ENCODE measurements at regions not wholly inside any gene's neighbourhood (a gene's known extent, or its start where the extent isn't known, plus 50 kb on each side); places are given as distances from the start of the nearest gene placed in this dataset.
"Not testable (repeated sequence)": the region's sequence is repeated elsewhere in the genome, so short reads cannot be mapped to it uniquely, and the experiment has no call there.

- Histone ChIP-seq H3K9me3 (ENCODE audit: control insufficient read depth in 3 of 3, low read length in 3 of 3) (no peaks in the 10 kb centered on the region), H3K27ac (ENCODE audit: low read depth, low read length) (no peak overlapping the region), H3K4me3 (ENCODE audit: low read length in 3 of 3) (no peak overlapping the region), H3K27me3 (ENCODE audit: control insufficient read depth in 3 of 3, insufficient read depth in 3 of 3, low read length in 3 of 3) (no peaks in the 10 kb centered on the region), H3K36me3 (ENCODE audit: control insufficient read depth in 3 of 3, insufficient read depth in 3 of 3, low read length in 3 of 3) (no peaks in the 10 kb centered on the region), H3K4me1 (ENCODE audit: control insufficient read depth in 3 of 3, insufficient read depth in 3 of 3, low read length in 3 of 3) (no peaks in the 10 kb centered on the region), H3K9ac (ENCODE audit: low read depth in 1 of 3, low read length in 3 of 3) (no peak overlapping the region)
These were observed 275.0 kb downstream of the PARM1 start for GRCh38 chr4:75207902-75208301.

- no peak overlapping the region for H3K9ac ChIP-seq (ENCODE audit: low read depth in 1 of 3, low read length in 3 of 3)
- no peaks in the 10 kb centered on the region for H3K9me3 ChIP-seq (ENCODE audit: control insufficient read depth in 3 of 3, low read length in 3 of 3)
- H3K36me3 ChIP-seq (ENCODE audit: control insufficient read depth in 3 of 3, insufficient read depth in 3 of 3, low read length in 3 of 3): no peaks in the 10 kb centered on the region
- no peak overlapping the region for H3K4me3 ChIP-seq (ENCODE audit: low read length in 3 of 3)
- no peaks in the 10 kb centered on the region for H3K4me1 ChIP-seq (ENCODE audit: control insufficient read depth in 3 of 3, insufficient read depth in 3 of 3, low read length in 3 of 3)
- no peak overlapping the region for H3K27ac ChIP-seq (ENCODE audit: low read depth, low read length)
- H3K27me3 ChIP-seq (ENCODE audit: control insufficient read depth in 3 of 3, insufficient read depth in 3 of 3, low read length in 3 of 3): peaks cover 0 to 5% (median 0%) of the 10 kb centered on the region in 3 donors
These were observed 262.2 kb downstream of the PARM1 start for GRCh38 chr4:75195111-75195510.

GRCh38 chr4:75194180-75194579, 261.3 kb downstream of the PARM1 start:
- Histone ChIP-seq H3K9me3 (ENCODE audit: control insufficient read depth in 3 of 3, low read length in 3 of 3) (no peaks in the 10 kb centered on the region), H3K27ac (ENCODE audit: low read depth, low read length) (no peak overlapping the region), H3K36me3 (ENCODE audit: control insufficient read depth in 3 of 3, insufficient read depth in 3 of 3, low read length in 3 of 3) (no peaks in the 10 kb centered on the region), H3K4me1 (ENCODE audit: control insufficient read depth in 3 of 3, insufficient read depth in 3 of 3, low read length in 3 of 3) (no peaks in the 10 kb centered on the region), H3K9ac (ENCODE audit: low read depth in 1 of 3, low read length in 3 of 3) (no peak overlapping the region), H3K27me3 (ENCODE audit: control insufficient read depth in 3 of 3, insufficient read depth in 3 of 3, low read length in 3 of 3) (peaks cover 0 to 5% (median 0%) of the 10 kb centered on the region in 3 donors), H3K4me3 (ENCODE audit: low read length in 3 of 3) (no peak overlapping the region)

- not testable (repeated sequence) for H3K4me3 ChIP-seq (ENCODE audit: low read length in 3 of 3); H3K9me3 ChIP-seq (ENCODE audit: control insufficient read depth in 3 of 3, low read length in 3 of 3); H3K27ac ChIP-seq (ENCODE audit: low read depth, low read length); H3K36me3 ChIP-seq (ENCODE audit: control insufficient read depth in 3 of 3, insufficient read depth in 3 of 3, low read length in 3 of 3); H3K4me1 ChIP-seq (ENCODE audit: control insufficient read depth in 3 of 3, insufficient read depth in 3 of 3, low read length in 3 of 3); H3K9ac ChIP-seq (ENCODE audit: low read depth in 1 of 3, low read length in 3 of 3); H3K27me3 ChIP-seq (ENCODE audit: control insufficient read depth in 3 of 3, insufficient read depth in 3 of 3, low read length in 3 of 3)
These were observed 259.3 kb downstream of the PARM1 start for GRCh38 chr4:75192182-75192581.

GRCh38 chr4:75189711-75190335, 256.9 kb downstream of the PARM1 start:
- H3K4me1 ChIP-seq (ENCODE audit: control insufficient read depth in 3 of 3, insufficient read depth in 3 of 3, low read length in 3 of 3): no peaks in the 10 kb centered on the region
- peaks cover 0 to 5% (median 0%) of the 10 kb centered on the region in 3 donors for H3K27me3 ChIP-seq (ENCODE audit: control insufficient read depth in 3 of 3, insufficient read depth in 3 of 3, low read length in 3 of 3)
- H3K9ac ChIP-seq (ENCODE audit: low read depth in 1 of 3, low read length in 3 of 3): no peak overlapping the region
- H3K36me3 ChIP-seq (ENCODE audit: control insufficient read depth in 3 of 3, insufficient read depth in 3 of 3, low read length in 3 of 3): no peaks in the 10 kb centered on the region
- no peak overlapping the region for H3K27ac ChIP-seq (ENCODE audit: low read depth, low read length)
- no peaks in the 10 kb centered on the region for H3K9me3 ChIP-seq (ENCODE audit: control insufficient read depth in 3 of 3, low read length in 3 of 3)
- no peak overlapping the region for H3K4me3 ChIP-seq (ENCODE audit: low read length in 3 of 3)

- Histone ChIP-seq H3K4me1 (ENCODE audit: control insufficient read depth in 3 of 3, insufficient read depth in 3 of 3, low read length in 3 of 3) (no peaks in the 10 kb centered on the region), H3K4me3 (ENCODE audit: low read length in 3 of 3) (no peak overlapping the region), H3K27me3 (ENCODE audit: control insufficient read depth in 3 of 3, insufficient read depth in 3 of 3, low read length in 3 of 3) (no peaks in the 10 kb centered on the region), H3K9ac (ENCODE audit: low read depth in 1 of 3, low read length in 3 of 3) (no peak overlapping the region), H3K36me3 (ENCODE audit: control insufficient read depth in 3 of 3, insufficient read depth in 3 of 3, low read length in 3 of 3) (no peaks in the 10 kb centered on the region), H3K27ac (ENCODE audit: low read depth, low read length) (no peak overlapping the region), H3K9me3 (ENCODE audit: control insufficient read depth in 3 of 3, low read length in 3 of 3) (peaks cover 0 to 4% (median 0%) of the 10 kb centered on the region in 3 donors)
These were observed 248.2 kb downstream of the PARM1 start for GRCh38 chr4:75180790-75181776.

GRCh38 chr4:75180217-75180616, 247.3 kb downstream of the PARM1 start:
- Histone ChIP-seq H3K36me3 (ENCODE audit: control insufficient read depth in 3 of 3, insufficient read depth in 3 of 3, low read length in 3 of 3) (no peaks in the 10 kb centered on the region), H3K4me3 (ENCODE audit: low read length in 3 of 3) (no peak overlapping the region), H3K27ac (ENCODE audit: low read depth, low read length) (no peak overlapping the region), H3K9me3 (ENCODE audit: control insufficient read depth in 3 of 3, low read length in 3 of 3) (peaks cover 0 to 4% (median 2%) of the 10 kb centered on the region in 3 donors), H3K27me3 (ENCODE audit: control insufficient read depth in 3 of 3, insufficient read depth in 3 of 3, low read length in 3 of 3) (no peaks in the 10 kb centered on the region), H3K4me1 (ENCODE audit: control insufficient read depth in 3 of 3, insufficient read depth in 3 of 3, low read length in 3 of 3) (no peaks in the 10 kb centered on the region), H3K9ac (ENCODE audit: low read depth in 1 of 3, low read length in 3 of 3) (no peak overlapping the region)

- Histone ChIP-seq H3K27me3 (ENCODE audit: control insufficient read depth in 3 of 3, insufficient read depth in 3 of 3, low read length in 3 of 3) (no peaks in the 10 kb centered on the region), H3K9ac (ENCODE audit: low read depth in 1 of 3, low read length in 3 of 3) (no peak overlapping the region), H3K4me3 (ENCODE audit: low read length in 3 of 3) (no peak overlapping the region), H3K27ac (ENCODE audit: low read depth, low read length) (no peak overlapping the region), H3K36me3 (ENCODE audit: control insufficient read depth in 3 of 3, insufficient read depth in 3 of 3, low read length in 3 of 3) (no peaks in the 10 kb centered on the region), H3K9me3 (ENCODE audit: control insufficient read depth in 3 of 3, low read length in 3 of 3) (peaks cover 0 to 4% (median 2%) of the 10 kb centered on the region in 3 donors), H3K4me1 (ENCODE audit: control insufficient read depth in 3 of 3, insufficient read depth in 3 of 3, low read length in 3 of 3) (no peaks in the 10 kb centered on the region)
These were observed 246.6 kb downstream of the PARM1 start for GRCh38 chr4:75179510-75179909.

- Histone ChIP-seq H3K9me3 (ENCODE audit: control insufficient read depth in 3 of 3, low read length in 3 of 3) (peaks cover 0 to 2% (median 0%) of the 10 kb centered on the region in 3 donors), H3K4me3 (ENCODE audit: low read length in 3 of 3) (no peak overlapping the region), H3K9ac (ENCODE audit: low read depth in 1 of 3, low read length in 3 of 3) (no peak overlapping the region), H3K27ac (ENCODE audit: low read depth, low read length) (no peak overlapping the region), H3K36me3 (ENCODE audit: control insufficient read depth in 3 of 3, insufficient read depth in 3 of 3, low read length in 3 of 3) (no peaks in the 10 kb centered on the region), H3K27me3 (ENCODE audit: control insufficient read depth in 3 of 3, insufficient read depth in 3 of 3, low read length in 3 of 3) (no peaks in the 10 kb centered on the region), H3K4me1 (ENCODE audit: control insufficient read depth in 3 of 3, insufficient read depth in 3 of 3, low read length in 3 of 3) (no peaks in the 10 kb centered on the region)
These were observed 239.6 kb downstream of the PARM1 start for GRCh38 chr4:75172551-75172950.

GRCh38 chr4:75169427-75169826, 236.5 kb downstream of the PARM1 start:
- H3K27me3 ChIP-seq (ENCODE audit: control insufficient read depth in 3 of 3, insufficient read depth in 3 of 3, low read length in 3 of 3): no peaks in the 10 kb centered on the region

More at GRCh38 chr4:75169427-75169826, 236.5 kb downstream of the PARM1 start:
- H3K36me3 ChIP-seq (ENCODE audit: control insufficient read depth in 3 of 3, insufficient read depth in 3 of 3, low read length in 3 of 3): no peaks in the 10 kb centered on the region
- no peak overlapping the region for H3K9ac ChIP-seq (ENCODE audit: low read depth in 1 of 3, low read length in 3 of 3)
- no peak overlapping the region for H3K27ac ChIP-seq (ENCODE audit: low read depth, low read length)
- H3K4me3 ChIP-seq (ENCODE audit: low read length in 3 of 3): no peak overlapping the region
- no peaks in the 10 kb centered on the region for H3K4me1 ChIP-seq (ENCODE audit: control insufficient read depth in 3 of 3, insufficient read depth in 3 of 3, low read length in 3 of 3)
- H3K9me3 ChIP-seq (ENCODE audit: control insufficient read depth in 3 of 3, low read length in 3 of 3): no peaks in the 10 kb centered on the region

Data from skeletal muscle tissue (tissue), 3 donors.